OCI-LY7 (cell line): ENCODE measurements at regions not wholly inside any gene's neighbourhood (a gene's known extent, or its start where the extent isn't known, plus 50 kb on each side); places are given as distances from the start of the nearest gene placed in this dataset.

Source experiments
- BruUV-seq: library from RNA; stranded (reverse); fragments of 400-500 nt; replicated peaks from 2 replicates; lab custom pipeline; 2021; lab: Mats Ljungman, UMichigan
- CTCF ChIA-PET: fragments of 300-600 bp; sonication (Branson Sonifier 250); formaldehyde crosslinking; loops from one replicate; lab custom pipeline; 2022; ENCODE audit warnings: antibody characterized with exemption; ENCODE audit not compliant: unreplicated experiment; lab: Charles Lee
- POLR2A ChIA-PET: fragments of 300-600 bp; sonication (Branson Sonifier 250); formaldehyde crosslinking; loops from one replicate; lab custom pipeline; 2022; ENCODE audit warnings: antibody characterized with exemption; lab: Charles Lee
- DNase-seq: peaks from one replicate; pipeline ENCODE4 v3.0.0-alpha.2; 2015; ENCODE audit warnings: low spot score
- H2AFZ ChIP-seq: fragments of 200-600 bp; sonication (generic), shearing (Covaris generic); 2 replicates; pipeline ENCODE4 v1.6.1; 2014; ENCODE audit warnings: mild to moderate bottlenecking, antibody characterized with exemption, low read length, moderate library complexity
- H3K27ac ChIP-seq: fragments of 200-600 bp; sonication (generic); 2 replicates; pipeline ENCODE4 v1.5.1; 2014; ENCODE audit warnings: mixed run types, low read depth, mild to moderate bottlenecking, moderate library complexity, low read length, inconsistent platforms; ENCODE audit not compliant: poor library complexity, severe bottlenecking
- H3K36me3 ChIP-seq: fragments of 200-600 bp; sonication (generic); 2 replicates; pipeline ENCODE4 v1.6.1; 2014; ENCODE audit warnings: mild to moderate bottlenecking, antibody characterized with exemption, low read length, moderate library complexity, mixed read lengths; ENCODE audit not compliant: insufficient read depth
- H3K4me1 ChIP-seq: fragments of 200-600 bp; sonication (generic); 2 replicates; pipeline ENCODE4 v1.5.1; 2014; ENCODE audit warnings: mild to moderate bottlenecking, low read length; ENCODE audit not compliant: insufficient read depth, poor library complexity, severe bottlenecking
- H3K4me2 ChIP-seq: fragments of 200-600 bp; sonication (generic); 2 replicates; pipeline ENCODE4 v1.6.1; 2014; ENCODE audit warnings: mild to moderate bottlenecking, low read length
- H3K4me3 ChIP-seq: fragments of 200-600 bp; sonication (generic); 2 replicates; pipeline ENCODE4 v1.5.1; 2014; ENCODE audit warnings: mild to moderate bottlenecking, low read depth, low read length; ENCODE audit not compliant: poor library complexity, severe bottlenecking
- H3K79me2 ChIP-seq: fragments of 200-600 bp; sonication (generic); 2 replicates; pipeline ENCODE4 v1.6.1; 2016; ENCODE audit warnings: low read depth, mild to moderate bottlenecking, low read length, moderate library complexity, mixed read lengths; ENCODE audit not compliant: insufficient read depth
- H3K9me2 ChIP-seq: fragments of 200-600 bp; sonication (generic); 2 replicates; pipeline ENCODE4 v1.6.1; 2016; ENCODE audit warnings: mild to moderate bottlenecking, low read length, mixed read lengths; ENCODE audit not compliant: insufficient read depth
- H3K9me3 ChIP-seq: fragments of 200-600 bp; sonication (generic); 2 replicates; pipeline ENCODE4 v1.6.1; 2014; ENCODE audit warnings: mild to moderate bottlenecking, mixed run types, low read length, mixed read lengths
- H4K20me1 ChIP-seq: fragments of 200-600 bp; sonication (generic); 2 replicates; pipeline ENCODE4 v1.6.1; 2014; ENCODE audit warnings: mild to moderate bottlenecking, antibody characterized with exemption, low read length, moderate library complexity, mixed read lengths; ENCODE audit not compliant: insufficient read depth
- CTCF ChIP-seq: fragments of 200-600 bp; sonication (generic); conservative IDR thresholded peaks from 2 replicates; pipeline ENCODE4 v1.5.1; 2014; ENCODE audit warnings: mild to moderate bottlenecking, antibody characterized with exemption, low read length, moderate library complexity, mixed read lengths
- EZH2phosphoT487 ChIP-seq: fragments of 200-600 bp; sonication (generic); IDR thresholded peaks from 2 replicates; pipeline ENCODE4 v1.6.1; 2018; ENCODE audit warnings: low read depth, borderline replicate concordance, mild to moderate bottlenecking, mixed run types, antibody characterized with exemption, low read length, moderate library complexity, mixed read lengths
- intact Hi-C: fragments of 100-400 bp; cut with micrococcal nuclease; formaldehyde crosslinking; loops from one replicate; pipeline ENCODE4 v1.10.0; 2022; ENCODE audit not compliant: unreplicated experiment

GRCh38 chr22:27495325-27495724 is 306.2 kb downstream of the MN1 start:
- H3K27ac ChIP-seq: no peak overlapping the region
- no peaks in the 10 kb centered on the region for H3K79me2 ChIP-seq
- H3K4me3 ChIP-seq: no peak overlapping the region
- ChIA-PET CTCF (no interaction called here), POLR2A (no interaction called here)
- H3K4me1 ChIP-seq: no peaks in the 10 kb centered on the region
- no peaks in the 10 kb centered on the region for H3K36me3 ChIP-seq
- H3K9me2 ChIP-seq: no peaks in the 10 kb centered on the region
- H4K20me1 ChIP-seq: no peaks in the 10 kb centered on the region
- no peak overlapping the region for H3K4me2 ChIP-seq
- DNase-seq: no peak
- intact Hi-C loops: no loop called here
- BruUV-seq: no TSS peak
- H2AFZ ChIP-seq: no peak overlapping the region
- no peaks in the 10 kb centered on the region for H3K9me3 ChIP-seq
- no peak for TF ChIP-seq CTCF
- TF ChIP-seq EZH2phosphoT487: no peak

- ChIA-PET POLR2A (no interaction called here), CTCF (no interaction called here)
- no peak overlapping the region for H3K4me3 ChIP-seq
- H3K79me2 ChIP-seq: no peaks in the 10 kb centered on the region
- no peaks in the 10 kb centered on the region for H3K4me1 ChIP-seq
- no peak overlapping the region for H2AFZ ChIP-seq
- intact Hi-C loops: no loop called here
- H3K36me3 ChIP-seq: no peaks in the 10 kb centered on the region
- no peak overlapping the region for H3K4me2 ChIP-seq
- no peak for TF ChIP-seq EZH2phosphoT487
- BruUV-seq: no TSS peak
- H4K20me1 ChIP-seq: no peaks in the 10 kb centered on the region
- H3K27ac ChIP-seq: no peak overlapping the region
- no peaks in the 10 kb centered on the region for H3K9me3 ChIP-seq
- no peak for DNase-seq
- H3K9me2 ChIP-seq: no peaks in the 10 kb centered on the region
These were observed 302.4 kb downstream of the MN1 start for GRCh38 chr22:27499121-27499520.

DNA sequence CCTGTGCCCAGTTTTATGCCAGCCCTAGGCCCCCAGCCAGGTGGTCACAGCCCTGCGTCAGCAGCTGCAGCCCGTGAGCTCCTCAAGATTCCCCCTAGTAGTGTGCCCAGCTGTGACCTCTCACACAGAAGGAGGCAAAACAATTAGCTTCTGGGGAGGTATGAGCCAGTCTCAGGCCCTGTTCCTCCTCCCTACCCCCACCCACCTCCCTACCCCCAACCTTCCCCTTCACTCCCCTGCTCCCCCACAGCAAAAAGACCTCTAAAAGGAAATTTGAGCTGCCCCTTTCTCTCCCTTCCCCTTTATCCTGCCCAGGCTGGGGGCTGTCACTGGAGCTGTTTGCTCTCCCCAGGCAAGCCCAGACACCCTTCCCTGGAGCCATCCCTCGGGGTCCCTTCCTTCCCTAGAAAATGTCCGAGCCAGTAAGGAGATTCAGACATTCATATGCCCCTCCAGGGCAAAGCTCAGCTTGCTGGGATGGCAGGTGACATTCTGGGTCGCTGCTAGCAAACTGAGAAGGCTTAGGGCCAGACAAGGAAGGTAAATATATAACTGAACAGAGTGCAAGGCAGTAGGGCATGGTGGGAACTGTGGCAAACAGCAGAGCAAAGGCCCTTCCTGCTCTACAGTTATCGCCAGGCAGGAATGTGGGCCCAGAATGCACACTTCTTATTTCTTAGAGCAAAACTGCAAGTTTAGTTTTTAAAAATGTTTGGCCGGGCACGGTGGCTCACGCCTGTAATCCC is 300.2 kb downstream of the MN1 start:
- no peak overlapping the region for H3K4me2 ChIP-seq
- no peaks in the 10 kb centered on the region for H3K9me3 ChIP-seq
- TF ChIP-seq CTCF (no peak), EZH2phosphoT487 (no peak)
- H3K9me2 ChIP-seq: no peaks in the 10 kb centered on the region
- no peaks in the 10 kb centered on the region for H3K79me2 ChIP-seq
- H2AFZ ChIP-seq: no peak overlapping the region; the same call in 1 of the 2 replicates
- H4K20me1 ChIP-seq: no peaks in the 10 kb centered on the region
- no peak overlapping the region for H3K27ac ChIP-seq
- BruUV-seq: no TSS peak
- no peaks in the 10 kb centered on the region for H3K4me1 ChIP-seq
- POLR2A ChIA-PET: interaction anchor here (0.6 kb wide), 1 partner anchor 493 kb away, joined by 3 read pairs; no protein-coding TSS in a partner anchor
- intact Hi-C loops: no loop called here
- H3K4me3 ChIP-seq: no peak overlapping the region
- H3K36me3 ChIP-seq: no peaks in the 10 kb centered on the region
- DNase-seq: no peak
- CTCF ChIA-PET: no interaction called here
